ENCODE measurements at regions not wholly inside any gene's neighbourhood (a gene's known extent, or its start where the extent isn't known, plus 50 kb on each side); places are given as distances from the start of the nearest gene placed in this dataset.

DNA sequence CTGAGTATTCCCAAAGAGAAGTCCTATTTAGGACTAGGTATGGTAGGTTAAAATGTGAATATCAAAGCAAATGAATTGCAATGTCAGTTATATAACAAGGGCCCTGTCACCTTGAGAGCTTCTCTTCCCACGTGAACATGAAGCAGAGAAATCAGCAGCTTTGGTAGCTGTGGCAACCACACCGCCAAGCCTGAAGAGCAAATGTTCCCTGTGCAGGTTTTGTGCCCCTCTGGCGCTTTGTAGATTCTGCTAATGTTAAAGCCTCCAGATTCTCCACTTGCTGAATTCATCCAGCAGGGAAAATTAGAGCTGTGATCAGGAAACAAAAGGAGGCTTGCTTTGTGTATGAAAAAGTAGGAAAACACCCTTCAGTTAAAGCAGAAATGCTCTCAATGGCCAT, 322.6 kb downstream of the RBM43 start (continued):
- TF ChIP-seq, protein P1, sequence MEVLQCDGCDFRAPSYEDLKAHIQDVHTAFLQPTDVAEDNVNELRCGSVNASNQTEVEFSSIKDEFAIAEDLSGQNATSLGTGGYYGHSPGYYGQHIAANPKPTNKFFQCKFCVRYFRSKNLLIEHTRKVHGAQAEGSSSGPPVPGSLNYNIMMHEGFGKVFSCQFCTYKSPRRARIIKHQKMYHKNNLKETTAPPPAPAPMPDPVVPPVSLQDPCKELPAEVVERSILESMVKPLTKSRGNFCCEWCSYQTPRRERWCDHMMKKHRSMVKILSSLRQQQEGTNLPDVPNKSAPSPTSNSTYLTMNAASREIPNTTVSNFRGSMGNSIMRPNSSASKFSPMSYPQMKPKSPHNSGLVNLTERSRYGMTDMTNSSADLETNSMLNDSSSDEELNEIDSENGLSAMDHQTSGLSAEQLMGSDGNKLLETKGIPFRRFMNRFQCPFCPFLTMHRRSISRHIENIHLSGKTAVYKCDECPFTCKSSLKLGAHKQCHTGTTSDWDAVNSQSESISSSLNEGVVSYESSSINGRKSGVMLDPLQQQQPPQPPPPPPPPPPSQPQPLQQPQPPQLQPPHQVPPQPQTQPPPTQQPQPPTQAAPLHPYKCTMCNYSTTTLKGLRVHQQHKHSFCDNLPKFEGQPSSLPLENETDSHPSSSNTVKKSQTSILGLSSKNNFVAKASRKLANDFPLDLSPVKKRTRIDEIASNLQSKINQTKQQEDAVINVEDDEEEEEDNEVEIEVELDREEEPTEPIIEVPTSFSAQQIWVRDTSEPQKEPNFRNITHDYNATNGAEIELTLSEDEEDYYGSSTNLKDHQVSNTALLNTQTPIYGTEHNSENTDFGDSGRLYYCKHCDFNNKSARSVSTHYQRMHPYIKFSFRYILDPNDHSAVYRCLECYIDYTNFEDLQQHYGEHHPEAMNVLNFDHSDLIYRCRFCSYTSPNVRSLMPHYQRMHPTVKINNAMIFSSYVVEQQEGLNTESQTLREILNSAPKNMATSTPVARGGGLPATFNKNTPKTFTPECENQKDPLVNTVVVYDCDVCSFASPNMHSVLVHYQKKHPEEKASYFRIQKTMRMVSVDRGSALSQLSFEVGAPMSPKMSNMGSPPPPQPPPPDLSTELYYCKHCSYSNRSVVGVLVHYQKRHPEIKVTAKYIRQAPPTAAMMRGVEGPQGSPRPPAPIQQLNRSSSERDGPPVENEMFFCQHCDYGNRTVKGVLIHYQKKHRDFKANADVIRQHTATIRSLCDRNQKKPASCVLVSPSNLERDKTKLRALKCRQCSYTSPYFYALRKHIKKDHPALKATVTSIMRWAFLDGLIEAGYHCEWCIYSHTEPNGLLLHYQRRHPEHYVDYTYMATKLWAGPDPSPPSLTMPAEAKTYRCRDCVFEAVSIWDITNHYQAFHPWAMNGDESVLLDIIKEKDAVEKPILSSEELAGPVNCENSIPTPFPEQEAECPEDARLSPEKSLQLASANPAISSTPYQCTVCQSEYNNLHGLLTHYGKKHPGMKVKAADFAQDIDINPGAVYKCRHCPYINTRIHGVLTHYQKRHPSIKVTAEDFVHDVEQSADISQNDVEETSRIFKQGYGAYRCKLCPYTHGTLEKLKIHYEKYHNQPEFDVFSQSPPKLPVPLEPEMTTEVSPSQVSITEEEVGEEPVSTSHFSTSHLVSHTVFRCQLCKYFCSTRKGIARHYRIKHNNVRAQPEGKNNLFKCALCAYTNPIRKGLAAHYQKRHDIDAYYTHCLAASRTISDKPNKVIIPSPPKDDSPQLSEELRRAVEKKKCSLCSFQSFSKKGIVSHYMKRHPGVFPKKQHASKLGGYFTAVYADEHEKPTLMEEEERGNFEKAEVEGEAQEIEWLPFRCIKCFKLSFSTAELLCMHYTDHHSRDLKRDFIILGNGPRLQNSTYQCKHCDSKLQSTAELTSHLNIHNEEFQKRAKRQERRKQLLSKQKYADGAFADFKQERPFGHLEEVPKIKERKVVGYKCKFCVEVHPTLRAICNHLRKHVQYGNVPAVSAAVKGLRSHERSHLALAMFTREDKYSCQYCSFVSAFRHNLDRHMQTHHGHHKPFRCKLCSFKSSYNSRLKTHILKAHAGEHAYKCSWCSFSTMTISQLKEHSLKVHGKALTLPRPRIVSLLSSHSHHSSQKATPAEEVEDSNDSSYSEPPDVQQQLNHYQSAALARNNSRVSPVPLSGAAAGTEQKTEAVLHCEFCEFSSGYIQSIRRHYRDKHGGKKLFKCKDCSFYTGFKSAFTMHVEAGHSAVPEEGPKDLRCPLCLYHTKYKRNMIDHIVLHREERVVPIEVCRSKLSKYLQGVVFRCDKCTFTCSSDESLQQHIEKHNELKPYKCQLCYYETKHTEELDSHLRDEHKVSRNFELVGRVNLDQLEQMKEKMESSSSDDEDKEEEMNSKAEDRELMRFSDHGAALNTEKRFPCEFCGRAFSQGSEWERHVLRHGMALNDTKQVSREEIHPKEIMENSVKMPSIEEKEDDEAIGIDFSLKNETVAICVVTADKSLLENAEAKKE (CRISPR knock-in tag; IDR thresholded peaks at IDR 0.05) = no peak
- TF ChIP-seq EZH2 (IDR thresholded peaks at IDR 0.05; ENCODE audit: low read depth, unreplicated experiment) = no peak
- TF ChIP-seq, protein P2, sequence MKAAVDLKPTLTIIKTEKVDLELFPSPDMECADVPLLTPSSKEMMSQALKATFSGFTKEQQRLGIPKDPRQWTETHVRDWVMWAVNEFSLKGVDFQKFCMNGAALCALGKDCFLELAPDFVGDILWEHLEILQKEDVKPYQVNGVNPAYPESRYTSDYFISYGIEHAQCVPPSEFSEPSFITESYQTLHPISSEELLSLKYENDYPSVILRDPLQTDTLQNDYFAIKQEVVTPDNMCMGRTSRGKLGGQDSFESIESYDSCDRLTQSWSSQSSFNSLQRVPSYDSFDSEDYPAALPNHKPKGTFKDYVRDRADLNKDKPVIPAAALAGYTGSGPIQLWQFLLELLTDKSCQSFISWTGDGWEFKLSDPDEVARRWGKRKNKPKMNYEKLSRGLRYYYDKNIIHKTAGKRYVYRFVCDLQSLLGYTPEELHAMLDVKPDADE (IDR thresholded peaks at IDR 0.05) = no peak

DNA sequence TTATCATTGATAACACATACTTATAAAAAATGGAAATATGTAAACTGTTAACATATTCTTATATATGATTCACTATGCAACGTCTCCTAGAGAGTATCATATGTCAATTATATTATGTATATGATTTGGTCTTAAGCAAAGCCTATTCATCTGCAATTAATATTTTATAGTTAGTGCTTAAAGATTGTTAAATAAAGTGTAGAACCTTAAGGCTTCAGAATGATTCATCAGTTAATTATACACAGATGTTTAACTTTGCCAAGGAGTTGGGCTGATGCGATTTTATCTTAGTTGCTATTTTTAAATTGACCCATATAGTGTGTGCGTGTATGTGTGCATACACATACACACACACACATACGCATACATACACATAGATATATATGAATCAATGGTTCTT, 323.1 kb downstream of the RBM43 start:
- peaks cover 5% of the 10 kb centered on the region; the same call in 1 of the 3 replicates for H3K9me3 Mint-ChIP-seq
- Histone ChIP-seq H3K79me2 (replicated peaks; ENCODE audit: insufficient read depth) (no peaks in the 10 kb centered on the region), H3K9me2 (ENCODE audit: insufficient read depth) (0 out of 2 replicates have a peak, but pooled peaks cover 3% of the 10 kb centered on the region), H3K27me3 (ENCODE audit: insufficient read depth) (no peaks in the 10 kb centered on the region), H3K4me1 (ENCODE audit: insufficient read depth) (peaks cover 9% of the 10 kb centered on the region), H3F3A (replicated peaks; ENCODE audit: low read depth) (no peaks in the 10 kb centered on the region), H3K36me3 (ENCODE audit: insufficient read depth) (0 out of 2 replicates have a peak, but pooled peaks cover 4% of the 10 kb centered on the region), H3K4me3 (no peak overlapping the region), H4K20me1 (replicated peaks; ENCODE audit: insufficient read depth) (no peaks in the 10 kb centered on the region), H2AFZ (no peak overlapping the region), H3K27ac (ENCODE audit: low read depth) (no peak overlapping the region), H3K4me2 (no peak overlapping the region)
- peaks cover 2% of the 10 kb centered on the region for H3K27me3 Mint-ChIP-seq (ENCODE audit: insufficient read depth, low read depth, poor library complexity)
- H3K27ac Mint-ChIP-seq = no peak overlapping the region
- peaks cover 7% of the 10 kb centered on the region for H3K4me1 Mint-ChIP-seq
- peaks cover 6% of the 10 kb centered on the region for H3K36me3 Mint-ChIP-seq (ENCODE audit: low read depth)
- ATAC-seq (no peak), DNase-seq (ENCODE audit: low spot score) (no peak)
- H3K4me3 Mint-ChIP-seq = no peak overlapping the region
- TF ChIP-seq, protein P2 (IDR thresholded peaks at IDR 0.05) = no peak
- TF ChIP-seq EZH2 (IDR thresholded peaks at IDR 0.05; ENCODE audit: low read depth, unreplicated experiment) (no peak), ZNF114 (CRISPR knock-in tag; IDR thresholded peaks at IDR 0.05) (no peak), POLR2AphosphoS5 (IDR thresholded peaks at IDR 0.05; ENCODE audit: low read depth) (no peak), ZNF331 (CRISPR knock-in tag; IDR thresholded peaks at IDR 0.05; ENCODE audit: low read depth) (no peak), CREB1 (CRISPR knock-in tag; IDR thresholded peaks at IDR 0.05; ENCODE audit: low read depth) (no peak), NANOG (IDR thresholded peaks at IDR 0.05; ENCODE audit: borderline replicate concordance) (no peak)
- TF ChIP-seq, protein P3, sequence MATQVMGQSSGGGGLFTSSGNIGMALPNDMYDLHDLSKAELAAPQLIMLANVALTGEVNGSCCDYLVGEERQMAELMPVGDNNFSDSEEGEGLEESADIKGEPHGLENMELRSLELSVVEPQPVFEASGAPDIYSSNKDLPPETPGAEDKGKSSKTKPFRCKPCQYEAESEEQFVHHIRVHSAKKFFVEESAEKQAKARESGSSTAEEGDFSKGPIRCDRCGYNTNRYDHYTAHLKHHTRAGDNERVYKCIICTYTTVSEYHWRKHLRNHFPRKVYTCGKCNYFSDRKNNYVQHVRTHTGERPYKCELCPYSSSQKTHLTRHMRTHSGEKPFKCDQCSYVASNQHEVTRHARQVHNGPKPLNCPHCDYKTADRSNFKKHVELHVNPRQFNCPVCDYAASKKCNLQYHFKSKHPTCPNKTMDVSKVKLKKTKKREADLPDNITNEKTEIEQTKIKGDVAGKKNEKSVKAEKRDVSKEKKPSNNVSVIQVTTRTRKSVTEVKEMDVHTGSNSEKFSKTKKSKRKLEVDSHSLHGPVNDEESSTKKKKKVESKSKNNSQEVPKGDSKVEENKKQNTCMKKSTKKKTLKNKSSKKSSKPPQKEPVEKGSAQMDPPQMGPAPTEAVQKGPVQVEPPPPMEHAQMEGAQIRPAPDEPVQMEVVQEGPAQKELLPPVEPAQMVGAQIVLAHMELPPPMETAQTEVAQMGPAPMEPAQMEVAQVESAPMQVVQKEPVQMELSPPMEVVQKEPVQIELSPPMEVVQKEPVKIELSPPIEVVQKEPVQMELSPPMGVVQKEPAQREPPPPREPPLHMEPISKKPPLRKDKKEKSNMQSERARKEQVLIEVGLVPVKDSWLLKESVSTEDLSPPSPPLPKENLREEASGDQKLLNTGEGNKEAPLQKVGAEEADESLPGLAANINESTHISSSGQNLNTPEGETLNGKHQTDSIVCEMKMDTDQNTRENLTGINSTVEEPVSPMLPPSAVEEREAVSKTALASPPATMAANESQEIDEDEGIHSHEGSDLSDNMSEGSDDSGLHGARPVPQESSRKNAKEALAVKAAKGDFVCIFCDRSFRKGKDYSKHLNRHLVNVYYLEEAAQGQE (IDR thresholded peaks at IDR 0.05; ENCODE audit: unreplicated experiment) = no peak

Data from GM23338 (cell line).